Thyroid gland (tissue), 4 donors: ENCODE measurements at regions not wholly inside any gene's neighbourhood (a gene's known extent, or its start where the extent isn't known, plus 50 kb on each side); places are given as distances from the start of the nearest gene placed in this dataset.

Source experiments
- POLR2A ChIP-seq, 2 donors: fragments of 450-650 bp; IDR thresholded peaks; one replicate each; pipeline ENCODE4 v1.6.1; 2017; ENCODE audit warnings: antibody characterized with exemption in 2 of 2, mild to moderate bottlenecking in 2 of 2, moderate library complexity in 1 of 2
- TF ChIP-seq, protein P1 (sequence below), 6 experiments: fragments of 200-600 bp in 3 of 6; fragments of 450-650 bp in 3 of 6; sonication (generic) in 3 of 6; IDR thresholded peaks; one replicate each; pipeline ENCODE4 v1.5.1; 2016 to 2019; ENCODE audit warnings: antibody characterized with exemption in 6 of 6, mild to moderate bottlenecking in 2 of 6, inconsistent platforms in 1 of 6, moderate library complexity in 1 of 6

DNA sequence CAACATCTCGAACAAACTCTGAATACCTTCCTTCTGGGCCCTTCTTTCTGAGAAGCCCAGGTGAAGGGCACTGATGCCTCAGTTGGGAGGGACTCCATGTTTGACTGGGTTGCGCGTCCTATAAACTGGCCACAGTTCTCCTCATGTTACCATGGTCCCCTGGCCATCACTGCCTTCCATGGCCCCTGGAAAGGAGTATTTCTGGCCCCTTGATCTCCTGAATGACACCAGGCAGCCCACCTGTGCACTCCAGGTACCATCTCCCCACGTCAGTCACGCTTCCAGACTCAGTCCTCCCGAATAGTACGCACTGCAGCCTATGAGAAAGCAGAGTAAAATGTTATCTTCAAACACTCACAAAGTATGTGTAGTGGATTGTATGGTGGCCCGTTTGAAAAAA is 73.9 kb downstream of the ACKR3 start:
- TF ChIP-seq, protein P1, sequence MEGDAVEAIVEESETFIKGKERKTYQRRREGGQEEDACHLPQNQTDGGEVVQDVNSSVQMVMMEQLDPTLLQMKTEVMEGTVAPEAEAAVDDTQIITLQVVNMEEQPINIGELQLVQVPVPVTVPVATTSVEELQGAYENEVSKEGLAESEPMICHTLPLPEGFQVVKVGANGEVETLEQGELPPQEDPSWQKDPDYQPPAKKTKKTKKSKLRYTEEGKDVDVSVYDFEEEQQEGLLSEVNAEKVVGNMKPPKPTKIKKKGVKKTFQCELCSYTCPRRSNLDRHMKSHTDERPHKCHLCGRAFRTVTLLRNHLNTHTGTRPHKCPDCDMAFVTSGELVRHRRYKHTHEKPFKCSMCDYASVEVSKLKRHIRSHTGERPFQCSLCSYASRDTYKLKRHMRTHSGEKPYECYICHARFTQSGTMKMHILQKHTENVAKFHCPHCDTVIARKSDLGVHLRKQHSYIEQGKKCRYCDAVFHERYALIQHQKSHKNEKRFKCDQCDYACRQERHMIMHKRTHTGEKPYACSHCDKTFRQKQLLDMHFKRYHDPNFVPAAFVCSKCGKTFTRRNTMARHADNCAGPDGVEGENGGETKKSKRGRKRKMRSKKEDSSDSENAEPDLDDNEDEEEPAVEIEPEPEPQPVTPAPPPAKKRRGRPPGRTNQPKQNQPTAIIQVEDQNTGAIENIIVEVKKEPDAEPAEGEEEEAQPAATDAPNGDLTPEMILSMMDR (IDR thresholded peaks at IDR 0.05), result no peak
- no peak for TF ChIP-seq POLR2A (IDR thresholded peaks at IDR 0.05)
